Activated CD4-positive, alpha-beta memory T cell treated with anti-CD3 and anti-CD28 coated beads for 36 hours (primary cell): ENCODE measurements at regions not wholly inside any gene's neighbourhood (a gene's known extent, or its start where the extent isn't known, plus 50 kb on each side); places are given as distances from the start of the nearest gene placed in this dataset.

Source experiments
- CTCF ChIA-PET: fragments of 350-600 bp; sonication (Branson Sonifier 250); formaldehyde crosslinking; loops from one replicate; lab custom pipeline; 2021; ENCODE audit warnings: antibody characterized with exemption, inconsistent platforms; lab: Charles Lee
- POLR2A ChIA-PET: fragments of 350-600 bp; sonication (Branson Sonifier 250); formaldehyde crosslinking; loops from one replicate; lab custom pipeline; 2021; ENCODE audit warnings: antibody characterized with exemption; lab: Charles Lee
- DNase-seq: peaks from one replicate; pipeline ENCODE4 v3.0.0-alpha.2; 2020
- H3K27ac Mint-ChIP-seq: one replicate; pipeline ENCODE4 v1.8.0; 2021; ENCODE audit warnings: mixed read lengths
- H3K27me3 Mint-ChIP-seq: one replicate; pipeline ENCODE4 v1.8.0; 2021; ENCODE audit warnings: mixed read lengths
- H3K36me3 Mint-ChIP-seq: one replicate; pipeline ENCODE4 v1.8.0; 2021; ENCODE audit warnings: mixed read lengths
- H3K4me1 Mint-ChIP-seq: one replicate; pipeline ENCODE4 v1.8.0; 2021; ENCODE audit warnings: low read depth, mixed read lengths
- H3K4me3 Mint-ChIP-seq: one replicate; pipeline ENCODE4 v1.8.0; 2021; ENCODE audit warnings: mild to moderate bottlenecking, mixed read lengths
- H3K9me3 Mint-ChIP-seq: one replicate; pipeline ENCODE4 v1.8.0; 2021; ENCODE audit warnings: mixed read lengths
- intact Hi-C: fragments of 100-400 bp; cut with micrococcal nuclease; formaldehyde crosslinking; loops from one replicate; pipeline ENCODE4 v1.15.1; 2023

DNA sequence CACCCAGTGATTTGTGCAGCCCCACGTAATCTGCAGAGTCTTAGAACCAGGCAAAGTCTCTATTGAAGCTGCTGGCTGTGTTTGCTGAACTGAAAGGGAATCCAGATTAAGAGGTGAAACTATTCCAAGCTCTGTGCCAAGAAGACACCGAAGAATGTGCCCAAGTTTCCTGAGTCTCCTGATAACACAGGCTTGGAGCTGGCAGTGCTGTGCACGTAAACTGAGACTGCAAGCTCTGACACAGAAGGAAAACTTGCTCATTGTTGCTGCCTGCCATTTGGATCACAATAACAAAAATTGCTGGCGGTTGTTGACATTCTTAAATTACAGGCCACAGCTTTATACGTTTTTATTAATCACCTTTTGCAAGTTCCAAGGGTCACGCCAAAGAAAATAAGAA, 60.2 kb upstream of the VCX3B start:
- H3K36me3 Mint-ChIP-seq, result no peaks in the 10 kb centered on the region
- no peak overlapping the region for H3K27ac Mint-ChIP-seq
- CTCF ChIA-PET, result no interaction called here

GRCh38 chrX:8404926-8405325, 59.7 kb upstream of the VCX3B start:
- H3K4me3 Mint-ChIP-seq, result no peak overlapping the region
- POLR2A ChIA-PET, result no interaction called here
- H3K27ac Mint-ChIP-seq, result no peak overlapping the region
- DNase-seq, result no peak
- H3K27me3 Mint-ChIP-seq, result no peaks in the 10 kb centered on the region
- no peaks in the 10 kb centered on the region for H3K4me1 Mint-ChIP-seq
- H3K9me3 Mint-ChIP-seq, result peaks cover 12% of the 10 kb centered on the region
- intact Hi-C loops, result no loop called here
- CTCF ChIA-PET, result no interaction called here
- no peaks in the 10 kb centered on the region for H3K36me3 Mint-ChIP-seq

More for the DNA sequence above, 60.2 kb upstream of the VCX3B start:
- intact Hi-C loops, result no loop called here
- H3K27me3 Mint-ChIP-seq, result no peaks in the 10 kb centered on the region
- H3K4me1 Mint-ChIP-seq, result no peaks in the 10 kb centered on the region
- H3K4me3 Mint-ChIP-seq, result no peak overlapping the region
- POLR2A ChIA-PET, result no interaction called here
- DNase-seq, result no peak
- peaks cover 12% of the 10 kb centered on the region for H3K9me3 Mint-ChIP-seq

DNA sequence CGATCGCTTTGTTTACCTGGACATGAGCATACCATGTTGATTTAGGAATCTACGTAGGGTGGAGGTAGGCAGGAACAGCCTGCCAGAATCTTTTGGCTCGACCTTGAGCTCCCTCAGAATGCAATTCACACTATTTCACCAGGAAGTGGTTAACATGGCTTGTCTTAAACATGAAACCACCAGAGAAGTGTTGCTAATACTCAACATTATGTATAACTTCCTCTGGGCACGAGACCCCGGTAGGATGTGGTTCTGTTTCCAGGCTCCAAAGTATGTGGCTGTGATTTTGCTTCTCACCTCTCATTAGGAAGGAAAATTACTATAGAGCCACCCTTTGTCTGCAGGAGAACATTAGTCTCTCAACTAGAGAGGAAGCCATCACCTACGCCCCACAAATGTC, 59.0 kb upstream of the VCX3B start:
- DNase-seq, result no peak
- Mint-ChIP-seq H3K27ac (no peak overlapping the region), H3K4me1 (no peaks in the 10 kb centered on the region), H3K27me3 (no peaks in the 10 kb centered on the region), H3K4me3 (no peak overlapping the region), H3K36me3 (no peaks in the 10 kb centered on the region), H3K9me3 (peaks cover 12% of the 10 kb centered on the region)
- intact Hi-C loops, result no loop called here
- ChIA-PET CTCF (no interaction called here), POLR2A (no interaction called here)

DNA sequence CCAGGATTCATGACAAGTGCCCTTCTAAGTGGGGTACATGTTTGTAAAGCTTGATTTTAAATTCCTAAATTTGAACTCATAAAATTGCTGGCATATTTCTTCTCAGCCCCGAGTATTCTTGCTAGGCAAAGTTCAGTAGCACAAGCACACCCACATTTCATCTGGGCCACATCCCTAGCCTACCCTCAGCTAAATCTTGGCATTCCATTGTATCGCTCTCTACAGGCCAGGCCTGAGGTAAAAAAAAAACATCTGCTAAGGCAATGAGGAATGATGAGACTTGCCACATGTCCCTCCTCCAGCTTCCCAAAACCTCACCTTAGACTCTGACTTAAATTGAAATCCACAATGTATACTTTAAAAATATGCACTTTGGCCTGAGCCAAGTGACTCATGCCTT, 51.4 kb upstream of the VCX3B start:
- no peak for DNase-seq
- intact Hi-C loops, result no loop called here
- Mint-ChIP-seq H3K27me3 (no peaks in the 10 kb centered on the region), H3K36me3 (no peaks in the 10 kb centered on the region), H3K4me3 (no peak overlapping the region), H3K4me1 (no peaks in the 10 kb centered on the region), H3K27ac (no peak overlapping the region), H3K9me3 (peaks cover 20% of the 10 kb centered on the region)
- CTCF ChIA-PET, result no interaction called here
- POLR2A ChIA-PET, result no interaction called here
